SU-DHL-6 (cell line): ENCODE measurements at regions not wholly inside any gene's neighbourhood (a gene's known extent, or its start where the extent isn't known, plus 50 kb on each side); places are given as distances from the start of the nearest gene placed in this dataset.

Source experiments
- H2AFZ ChIP-seq: fragments of 200-600 bp; sonication (generic); 2 replicates; pipeline ENCODE4 v1.6.1; 2014; ENCODE audit warnings: low read depth, mild to moderate bottlenecking, moderate library complexity, mixed read lengths, antibody characterized with exemption, low read length; ENCODE audit not compliant: severe bottlenecking
- H3F3A ChIP-seq: fragments of 200-600 bp; shearing (Covaris generic); 2 replicates; pipeline ENCODE4 v1.6.0; 2016; ENCODE audit warnings: antibody characterized with exemption, mild to moderate bottlenecking; ENCODE audit not compliant: insufficient read depth
- H3K27ac ChIP-seq: fragments of 200-600 bp; sonication (generic); 2 replicates; pipeline ENCODE4 v1.5.1; 2016; ENCODE audit warnings: low read depth, mild to moderate bottlenecking, low read length, moderate library complexity, mixed read lengths
- H3K27me3 ChIP-seq: fragments of 200-600 bp; sonication (generic), shearing (Covaris generic); 2 replicates; pipeline ENCODE4 v1.6.0; 2014; ENCODE audit warnings: mild to moderate bottlenecking, low read length
- H3K36me3 ChIP-seq: fragments of 200-600 bp; sonication (generic); 2 replicates; pipeline ENCODE4 v1.6.1; 2014; ENCODE audit warnings: mild to moderate bottlenecking, low read length, mixed read lengths
- H3K4me2 ChIP-seq: fragments of 300-600, 200-600 bp; shearing (Covaris generic), sonication (generic); 2 replicates; pipeline ENCODE4 v1.6.0; 2014; ENCODE audit warnings: low read length, low read depth, mild to moderate bottlenecking; ENCODE audit not compliant: poor library complexity, severe bottlenecking
- H3K4me3 ChIP-seq: fragments of 200-600 bp; sonication (generic); 2 replicates; pipeline ENCODE4 v1.5.1; 2014; ENCODE audit warnings: antibody characterized with exemption, low read length, mild to moderate bottlenecking, mixed read lengths; ENCODE audit not compliant: insufficient read depth, poor library complexity, severe bottlenecking
- H3K79me2 ChIP-seq: fragments of 200-600 bp; sonication (generic); 2 replicates; pipeline ENCODE4 v1.6.1; 2014; ENCODE audit warnings: mild to moderate bottlenecking, low read length, moderate library complexity; ENCODE audit not compliant: insufficient read depth
- H3K9ac ChIP-seq: fragments of 200-600 bp; sonication (generic); 2 replicates; pipeline ENCODE4 v1.7.0; 2014; ENCODE audit warnings: mild to moderate bottlenecking, low read length
- H3K9me2 ChIP-seq: fragments of 200-600 bp; sonication (generic); replicated peaks from 2 replicates; pipeline ENCODE4 v1.6.1; 2014; ENCODE audit warnings: low read length; ENCODE audit not compliant: insufficient read depth
- H3K9me3 ChIP-seq: fragments of 200-600 bp; sonication (generic); 2 replicates; pipeline ENCODE4 v1.6.1; 2014; ENCODE audit warnings: low read length, mixed read lengths; ENCODE audit not compliant: insufficient read depth
- H4K20me1 ChIP-seq: fragments of 200-600 bp; sonication (generic); 2 replicates; pipeline ENCODE4 v1.6.1; 2014; ENCODE audit warnings: low read depth, mild to moderate bottlenecking, antibody characterized with exemption, low read length, moderate library complexity, mixed read lengths
- CTCF ChIP-seq: fragments of 200-600 bp; sonication (generic); IDR thresholded peaks from one replicate; pipeline ENCODE4 v1.5.1; 2017; ENCODE audit warnings: antibody characterized with exemption, mild to moderate bottlenecking, low read length, moderate library complexity; ENCODE audit not compliant: insufficient read depth, poor library complexity, severe bottlenecking
- EZH2phosphoT487 ChIP-seq: fragments of 200-600 bp; sonication (generic), shearing (Covaris generic); conservative IDR thresholded peaks from 2 replicates; pipeline ENCODE4 v1.6.1; 2018; ENCODE audit warnings: mild to moderate bottlenecking, antibody characterized with exemption, low read length, moderate library complexity, mixed read lengths

GRCh38 chr13:80871481-80871880 is 530.6 kb upstream of the SPRY2 start:
- H3K4me2 ChIP-seq, result no peak overlapping the region
- H3K27ac ChIP-seq, result no peak overlapping the region
- no peak overlapping the region for H2AFZ ChIP-seq
- H3K9ac ChIP-seq, result no peak overlapping the region
- no peaks in the 10 kb centered on the region for H3K27me3 ChIP-seq
- TF ChIP-seq EZH2phosphoT487, result no peak
- no peak for TF ChIP-seq CTCF
- H3K9me3 ChIP-seq, result no peaks in the 10 kb centered on the region
- H3K4me3 ChIP-seq, result no peak overlapping the region
- H3K79me2 ChIP-seq, result no peaks in the 10 kb centered on the region
- no peaks in the 10 kb centered on the region for H3K36me3 ChIP-seq
- no peaks in the 10 kb centered on the region for H4K20me1 ChIP-seq
- H3F3A ChIP-seq, result no peaks in the 10 kb centered on the region
- H3K9me2 ChIP-seq, result 0 out of 2 replicates have a peak, but pooled peaks cover 3% of the 10 kb centered on the region

GRCh38 chr13:80870186-80870585 is 529.3 kb upstream of the SPRY2 start:
- H3K9me3 ChIP-seq, result no peaks in the 10 kb centered on the region
- no peak overlapping the region for H3K27ac ChIP-seq
- 0 out of 2 replicates have a peak, but pooled peaks cover 3% of the 10 kb centered on the region for H3K9me2 ChIP-seq
- no peaks in the 10 kb centered on the region for H3K27me3 ChIP-seq
- no peaks in the 10 kb centered on the region for H3K36me3 ChIP-seq
- no peaks in the 10 kb centered on the region for H3F3A ChIP-seq
- no peaks in the 10 kb centered on the region for H3K79me2 ChIP-seq
- H3K9ac ChIP-seq, result no peak overlapping the region
- H3K4me2 ChIP-seq, result no peak overlapping the region
- no peaks in the 10 kb centered on the region for H4K20me1 ChIP-seq
- TF ChIP-seq CTCF (no peak), EZH2phosphoT487 (no peak)
- H3K4me3 ChIP-seq, result no peak overlapping the region
- no peak overlapping the region for H2AFZ ChIP-seq

- Histone ChIP-seq H3K36me3 (no peaks in the 10 kb centered on the region), H3K4me2 (no peak overlapping the region), H3K27ac (no peak overlapping the region), H3F3A (no peaks in the 10 kb centered on the region), H3K4me3 (no peak overlapping the region), H3K9ac (no peak overlapping the region), H3K27me3 (no peaks in the 10 kb centered on the region), H3K9me3 (no peaks in the 10 kb centered on the region), H3K9me2 (0 out of 2 replicates have a peak, but pooled peaks cover 3% of the 10 kb centered on the region), H3K79me2 (no peaks in the 10 kb centered on the region), H2AFZ (no peak overlapping the region), H4K20me1 (no peaks in the 10 kb centered on the region)
- TF ChIP-seq EZH2phosphoT487, result no peak
Measured at GRCh38 chr13:80866921-80867320, 526.0 kb upstream of the SPRY2 start.

GRCh38 chr13:80865329-80865728 is 524.4 kb upstream of the SPRY2 start:
- no peak overlapping the region for H3K27ac ChIP-seq
- no peaks in the 10 kb centered on the region for H3K27me3 ChIP-seq
- TF ChIP-seq CTCF, result no peak
- TF ChIP-seq EZH2phosphoT487, result no peak

More at GRCh38 chr13:80865329-80865728, 524.4 kb upstream of the SPRY2 start:
- H3F3A ChIP-seq, result no peaks in the 10 kb centered on the region
- no peaks in the 10 kb centered on the region for H3K79me2 ChIP-seq
- 0 out of 2 replicates have a peak, but pooled peaks cover 3% of the 10 kb centered on the region for H3K9me2 ChIP-seq
- no peak overlapping the region for H3K4me2 ChIP-seq
- no peak overlapping the region for H3K9ac ChIP-seq
- no peak overlapping the region for H3K4me3 ChIP-seq
- H2AFZ ChIP-seq, result no peak overlapping the region
- no peaks in the 10 kb centered on the region for H3K36me3 ChIP-seq
- no peaks in the 10 kb centered on the region for H4K20me1 ChIP-seq
- no peaks in the 10 kb centered on the region for H3K9me3 ChIP-seq
